Vagina (tissue), 2 donors: ENCODE measurements at regions not wholly inside any gene's neighbourhood (a gene's known extent, or its start where the extent isn't known, plus 50 kb on each side); places are given as distances from the start of the nearest gene placed in this dataset.

Experiments used
- CTCF ChIP-seq, 3 experiments: fragments of 450-650 bp in 2 of 3; fragments of 200-600 bp in 1 of 3; sonication (generic) in 1 of 3; IDR thresholded peaks; one replicate each; pipeline ENCODE4 v1.5.1; 2017 to 2019; ENCODE audit warnings: antibody characterized with exemption in 3 of 3, mild to moderate bottlenecking in 2 of 3, moderate library complexity in 2 of 3
- POLR2AphosphoS5 ChIP-seq, 2 donors: sonication (generic); formaldehyde crosslinking; IDR thresholded peaks; one replicate each; pipeline ENCODE4 v1.9.0; 2017; ENCODE audit warnings: antibody characterized with exemption in 2 of 2, mild to moderate bottlenecking in 2 of 2, low read depth in 1 of 2; ENCODE audit not compliant: insufficient read depth in 1 of 2

DNA sequence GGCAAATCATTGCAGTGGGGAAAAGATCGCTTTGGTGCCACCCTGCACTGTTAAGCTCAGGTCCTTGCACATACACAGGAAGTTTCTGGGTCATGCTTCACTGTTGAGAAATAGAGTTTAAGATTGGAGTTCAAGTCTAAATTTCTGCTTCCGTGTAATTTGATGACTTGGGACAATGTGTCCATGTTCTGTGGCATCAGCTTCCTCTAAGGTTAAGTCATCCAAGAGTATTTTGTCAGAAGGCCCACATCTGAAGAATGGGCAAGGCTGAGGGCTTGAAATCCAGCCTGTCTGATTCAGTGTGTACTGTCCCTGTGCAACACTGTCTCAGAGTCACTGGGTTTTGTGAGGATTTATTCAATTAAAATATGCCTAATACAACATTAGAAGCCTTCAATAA is 880.7 kb downstream of the SUCLG1 start:
- TF ChIP-seq CTCF (IDR thresholded peaks at IDR 0.05) (no peak), POLR2AphosphoS5 (IDR thresholded peaks at IDR 0.05; ENCODE audit: insufficient read depth in 1 of 2, low read depth in 1 of 2) (no peak)
